HTERT RPE-1 (cell line): ENCODE measurements at regions not wholly inside any gene's neighbourhood (a gene's known extent, or its start where the extent isn't known, plus 50 kb on each side); places are given as distances from the start of the nearest gene placed in this dataset.

Experiments
- in situ Hi-C: fragments of 300-500 bp; cut with MboI; formaldehyde crosslinking; loops from 4 replicates; pipeline ENCODE4 v1.14.3; 2020; ENCODE audit warnings: low sequenced_read_pairs

- in situ Hi-C loops = no loop called here
Observed at GRCh38 chr3:66592016-66592761, 91.4 kb upstream of the LRIG1 start.

- in situ Hi-C loops = no loop called here
Observed at GRCh38 chr3:66592927-66593625, 92.3 kb upstream of the LRIG1 start.

GRCh38 chr3:66593978-66594377 lies 93.2 kb upstream of the LRIG1 start:
- in situ Hi-C loops = no loop called here

- in situ Hi-C loops = no loop called here
Observed at GRCh38 chr3:66597308-66597863, 96.6 kb upstream of the LRIG1 start.

DNA sequence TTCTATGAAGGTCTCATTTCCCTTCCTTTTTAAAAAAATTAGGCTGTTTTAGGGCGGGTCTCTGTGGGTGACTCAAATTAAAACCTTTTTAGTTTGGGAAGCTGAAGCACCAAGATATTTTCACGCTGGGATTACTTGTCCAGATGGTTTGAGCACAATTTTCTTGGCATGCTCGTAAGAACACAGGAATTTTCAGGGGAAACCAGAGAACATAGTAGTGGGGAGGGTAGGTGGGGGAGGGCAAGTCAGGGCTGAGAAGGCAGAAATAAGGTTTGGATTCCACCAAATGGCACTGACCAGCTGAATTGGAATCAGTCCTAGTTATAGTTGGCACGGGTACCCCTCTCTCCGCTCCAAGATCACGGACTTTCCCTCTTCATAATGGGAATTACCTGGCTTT lies 97.3 kb upstream of the LRIG1 start:
- in situ Hi-C loops = no loop called here

DNA sequence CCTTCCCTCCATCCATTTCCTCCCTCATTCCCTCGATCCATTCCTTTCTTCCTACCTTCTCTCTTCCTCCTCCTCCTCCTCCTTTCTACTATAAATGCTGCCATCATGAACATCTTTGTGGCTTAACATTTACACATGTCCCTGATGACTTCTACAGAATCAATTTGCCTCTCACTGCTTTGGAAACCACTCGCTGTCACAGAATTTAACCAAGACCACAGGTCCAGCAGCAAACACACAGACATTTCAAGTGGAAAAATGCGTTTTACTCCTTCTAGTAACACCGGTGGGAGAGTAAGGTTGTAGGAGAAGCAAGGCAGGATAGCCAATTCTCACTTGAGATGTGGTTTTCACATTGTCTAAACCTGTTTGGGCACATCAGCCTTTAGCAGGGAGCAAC lies 101.4 kb upstream of the LRIG1 start:
- in situ Hi-C loops = no loop called here

DNA sequence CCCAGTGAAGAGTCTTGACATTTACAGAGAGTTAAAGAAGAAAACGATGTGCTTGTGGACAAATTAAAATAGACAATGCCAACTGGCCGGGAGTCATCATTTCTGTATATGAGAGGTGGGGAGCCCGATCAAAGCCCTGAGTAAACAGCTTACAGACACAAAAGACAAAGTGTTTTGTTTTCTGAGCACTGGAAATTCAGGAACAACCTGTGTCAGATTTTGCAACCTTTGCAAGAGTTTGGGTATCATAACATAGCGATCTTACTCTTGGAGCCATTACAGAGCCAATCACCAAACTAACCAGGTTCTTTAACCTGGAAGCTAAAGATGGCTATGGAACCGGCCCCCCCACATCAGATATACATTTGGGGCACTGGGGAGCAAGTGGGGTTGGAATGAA lies 101.9 kb upstream of the LRIG1 start:
- in situ Hi-C loops = no loop called here

GRCh38 chr3:66603151-66603611 lies 102.4 kb upstream of the LRIG1 start:
- in situ Hi-C loops = no loop called here

- in situ Hi-C loops = no loop called here
Observed at GRCh38 chr3:66604481-66604880, 103.7 kb upstream of the LRIG1 start.

DNA sequence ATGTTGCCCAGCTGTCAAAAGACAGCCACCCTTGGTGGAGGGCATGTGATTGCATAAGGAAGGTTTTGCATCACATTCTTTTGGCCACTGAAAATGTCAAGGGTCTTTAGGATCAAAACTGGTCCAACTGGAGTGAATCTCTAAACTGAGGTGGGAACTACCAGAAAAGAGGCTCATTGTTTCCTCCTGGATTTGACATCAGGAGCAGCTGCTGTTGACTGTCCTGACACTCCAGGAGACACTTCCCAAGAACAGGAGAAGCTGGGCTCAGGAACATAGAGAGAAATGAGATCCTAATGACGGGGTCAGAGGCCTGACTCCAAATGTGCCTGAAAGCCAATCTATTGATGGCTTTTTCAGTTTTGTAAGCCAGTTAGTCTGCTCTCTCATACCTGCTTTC lies 105.3 kb upstream of the LRIG1 start:
- in situ Hi-C loops = no loop called here

DNA sequence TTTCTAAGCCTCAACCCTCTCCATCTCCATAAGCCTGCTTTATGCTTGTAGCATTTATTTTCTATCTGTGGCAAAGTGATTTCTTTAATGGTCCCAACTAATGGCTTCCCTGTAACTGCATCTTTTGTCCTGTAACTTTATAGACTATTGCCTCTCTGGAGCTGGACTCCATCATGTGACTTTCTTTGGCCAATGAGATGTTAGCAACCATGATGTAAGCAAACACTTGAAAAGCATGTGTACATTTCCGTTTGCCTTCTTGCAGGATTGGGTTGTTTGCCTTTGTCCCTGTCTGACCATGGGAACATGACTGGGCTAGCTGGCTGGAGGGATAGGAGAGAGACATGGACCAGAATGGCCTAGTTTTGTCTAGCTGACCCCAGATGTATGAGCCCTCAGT lies 106.0 kb upstream of the LRIG1 start:
- in situ Hi-C loops = no loop called here

GRCh38 chr3:66609660-66610561 lies 109.1 kb upstream of the LRIG1 start:
- in situ Hi-C loops = no loop called here

- in situ Hi-C loops = no loop called here
Observed at GRCh38 chr3:66610562-66610909, 109.7 kb upstream of the LRIG1 start.

- in situ Hi-C loops = no loop called here
Observed at GRCh38 chr3:66615643-66616301, 115.0 kb upstream of the LRIG1 start.

DNA sequence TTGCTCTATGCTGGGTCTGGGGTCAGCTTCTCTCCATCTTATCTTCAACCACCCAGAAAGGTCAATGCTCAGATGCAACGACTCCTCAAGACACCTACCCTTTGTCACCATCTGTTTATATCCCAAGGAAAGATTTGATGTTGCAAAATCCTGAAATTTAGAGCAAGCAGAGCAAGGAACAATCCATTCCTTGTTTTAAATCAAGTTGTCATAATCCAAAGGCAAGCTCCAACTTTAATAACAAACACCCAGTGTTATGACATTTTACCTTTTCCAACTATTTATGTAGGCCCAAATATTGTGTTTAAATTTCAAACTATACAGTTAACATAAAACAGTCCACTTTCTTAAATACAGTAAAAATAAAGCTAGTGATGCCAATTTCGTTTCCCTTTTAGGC lies 116.5 kb upstream of the LRIG1 start:
- in situ Hi-C loops = no loop called here

- in situ Hi-C loops = no loop called here
Observed at GRCh38 chr3:66618066-66618465, 117.2 kb upstream of the LRIG1 start.

DNA sequence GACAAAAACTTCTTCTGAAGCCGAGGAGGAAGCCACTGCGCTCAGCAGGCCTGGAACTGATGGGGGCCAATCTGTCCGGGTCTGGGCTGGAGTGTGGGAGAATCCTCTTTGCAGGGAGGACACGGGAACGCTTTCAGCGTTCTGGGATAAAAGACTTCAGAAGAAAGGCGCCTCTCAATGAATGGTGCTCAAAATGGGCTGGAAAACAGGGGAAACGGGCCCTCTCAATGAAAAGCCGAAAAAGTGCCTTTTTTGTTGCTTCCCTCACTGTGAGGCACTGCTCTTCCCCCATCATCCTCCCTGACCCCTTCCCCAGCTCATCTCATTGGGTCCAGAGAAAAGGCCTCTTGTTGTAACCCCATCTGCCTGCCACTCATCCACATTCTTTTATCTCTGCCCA lies 119.5 kb upstream of the LRIG1 start:
- in situ Hi-C loops = no loop called here

DNA sequence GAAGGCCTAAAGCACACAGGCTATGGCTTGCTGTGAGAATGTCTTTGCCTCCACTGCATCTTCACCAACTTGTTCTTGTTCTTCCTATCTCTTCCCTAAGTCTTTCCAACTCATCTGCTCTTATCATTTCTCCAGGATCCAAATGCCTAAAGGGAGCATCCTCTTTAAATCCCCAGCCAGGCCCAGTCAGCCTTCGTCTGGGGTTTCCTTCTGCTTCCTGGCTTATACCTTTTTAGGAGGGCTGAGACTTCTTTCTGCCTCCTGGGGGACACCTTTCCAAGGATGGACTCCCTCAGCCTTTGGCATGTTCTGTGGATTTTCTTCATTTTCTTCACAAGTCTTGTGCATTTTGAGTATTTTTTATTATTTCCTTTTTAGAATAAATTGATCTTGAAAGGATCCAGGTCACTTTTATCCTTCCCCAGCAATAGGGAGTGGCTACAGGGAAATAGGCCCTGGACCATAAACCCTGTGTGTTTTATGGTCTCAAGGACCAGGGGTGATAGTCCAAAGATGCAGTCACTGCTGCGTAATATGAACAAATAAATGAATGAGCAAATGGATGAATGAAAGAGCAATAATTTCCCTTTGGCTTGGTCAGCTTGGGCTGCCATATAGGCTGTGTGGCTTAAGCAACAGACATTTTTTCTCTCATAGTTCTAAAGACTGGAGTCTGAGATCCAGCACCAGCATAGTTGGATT lies 122.1 kb upstream of the LRIG1 start:
- in situ Hi-C loops = no loop called here

- in situ Hi-C loops = no loop called here
Observed at GRCh38 chr3:66625505-66626216, 124.8 kb upstream of the LRIG1 start.
